ENCODE measurements at regions not wholly inside any gene's neighbourhood (a gene's known extent, or its start where the extent isn't known, plus 50 kb on each side); places are given as distances from the start of the nearest gene placed in this dataset.

- POLR2A ChIA-PET = no interaction called here
- no peaks in the 10 kb centered on the region for H3K27me3 ChIP-seq (ENCODE audit: control insufficient read depth, insufficient read depth, low read length)
- H3K9me3 ChIP-seq (ENCODE audit: control insufficient read depth, insufficient read depth, low read length) = no peaks in the 10 kb centered on the region; the same call in 1 of the 2 replicates
- TF ChIP-seq, protein P1, sequence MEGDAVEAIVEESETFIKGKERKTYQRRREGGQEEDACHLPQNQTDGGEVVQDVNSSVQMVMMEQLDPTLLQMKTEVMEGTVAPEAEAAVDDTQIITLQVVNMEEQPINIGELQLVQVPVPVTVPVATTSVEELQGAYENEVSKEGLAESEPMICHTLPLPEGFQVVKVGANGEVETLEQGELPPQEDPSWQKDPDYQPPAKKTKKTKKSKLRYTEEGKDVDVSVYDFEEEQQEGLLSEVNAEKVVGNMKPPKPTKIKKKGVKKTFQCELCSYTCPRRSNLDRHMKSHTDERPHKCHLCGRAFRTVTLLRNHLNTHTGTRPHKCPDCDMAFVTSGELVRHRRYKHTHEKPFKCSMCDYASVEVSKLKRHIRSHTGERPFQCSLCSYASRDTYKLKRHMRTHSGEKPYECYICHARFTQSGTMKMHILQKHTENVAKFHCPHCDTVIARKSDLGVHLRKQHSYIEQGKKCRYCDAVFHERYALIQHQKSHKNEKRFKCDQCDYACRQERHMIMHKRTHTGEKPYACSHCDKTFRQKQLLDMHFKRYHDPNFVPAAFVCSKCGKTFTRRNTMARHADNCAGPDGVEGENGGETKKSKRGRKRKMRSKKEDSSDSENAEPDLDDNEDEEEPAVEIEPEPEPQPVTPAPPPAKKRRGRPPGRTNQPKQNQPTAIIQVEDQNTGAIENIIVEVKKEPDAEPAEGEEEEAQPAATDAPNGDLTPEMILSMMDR (IDR thresholded peaks at IDR 0.05; ENCODE audit: low read depth, low read length) = no peak
- H3K27ac ChIP-seq (ENCODE audit: low read depth, low read length) = no peak overlapping the region
- no peak for DNase-seq (ENCODE audit: low read depth, low spot score)
- no peak overlapping the region for H3K4me3 ChIP-seq (ENCODE audit: low read depth, low read length)
- CTCF ChIA-PET = no interaction called here
Observed at GRCh38 chr2:153235516-153235915, 243.0 kb downstream of the RPRM start.

DNA sequence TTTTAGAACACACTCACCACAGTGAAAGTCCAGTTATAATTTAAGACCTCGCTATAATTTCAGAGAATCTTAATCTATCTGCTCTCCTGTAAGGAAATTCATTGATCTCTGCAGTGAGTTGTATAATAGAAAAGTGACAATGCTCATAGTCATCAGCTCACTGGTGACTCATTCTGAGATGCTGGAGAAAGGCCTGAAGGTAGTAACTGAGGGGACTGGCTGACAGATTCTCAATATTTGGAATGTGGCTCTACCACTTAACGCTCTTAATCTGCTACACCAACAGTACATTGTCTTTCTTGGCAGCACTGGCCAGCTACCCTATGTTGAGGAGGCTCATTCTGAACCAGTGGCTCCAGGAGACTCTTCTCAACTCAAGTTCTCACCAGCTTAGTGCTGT lies 246.1 kb downstream of the RPRM start:
- ChIA-PET CTCF (no interaction called here), POLR2A (no interaction called here)

GRCh38 chr2:153230977-153231376 lies 247.6 kb downstream of the RPRM start:
- H3K4me3 ChIP-seq (ENCODE audit: low read depth, low read length) = no peak overlapping the region
- ChIA-PET CTCF (no interaction called here), POLR2A (no interaction called here)
- H3K9me3 ChIP-seq (ENCODE audit: control insufficient read depth, insufficient read depth, low read length) = peaks cover 1% of the 10 kb centered on the region; the same call in 1 of the 2 replicates
- H3K27ac ChIP-seq (ENCODE audit: low read depth, low read length) = no peak overlapping the region
- TF ChIP-seq, protein P1 (IDR thresholded peaks at IDR 0.05; ENCODE audit: low read depth, low read length) = no peak
- DNase-seq (ENCODE audit: low read depth, low spot score) = no peak
- no peaks in the 10 kb centered on the region for H3K27me3 ChIP-seq (ENCODE audit: control insufficient read depth, insufficient read depth, low read length)

More for the DNA sequence above, 246.1 kb downstream of the RPRM start:
- Histone ChIP-seq H3K27ac (ENCODE audit: low read depth, low read length) (no peak overlapping the region), H3K9me3 (ENCODE audit: control insufficient read depth, insufficient read depth, low read length) (no peaks in the 10 kb centered on the region), H3K4me3 (ENCODE audit: low read depth, low read length) (no peak overlapping the region), H3K27me3 (ENCODE audit: control insufficient read depth, insufficient read depth, low read length) (no peaks in the 10 kb centered on the region)
- TF ChIP-seq, protein P1 (IDR thresholded peaks at IDR 0.05; ENCODE audit: low read depth, low read length) = no peak
- DNase-seq (ENCODE audit: low read depth, low spot score) = no peak

GRCh38 chr2:153228904-153229303 lies 249.7 kb downstream of the RPRM start:
- TF ChIP-seq, protein P1 (IDR thresholded peaks at IDR 0.05; ENCODE audit: low read depth, low read length) = no peak
- Histone ChIP-seq H3K27me3 (ENCODE audit: control insufficient read depth, insufficient read depth, low read length) (no peaks in the 10 kb centered on the region), H3K4me3 (ENCODE audit: low read depth, low read length) (no peak overlapping the region), H3K27ac (ENCODE audit: low read depth, low read length) (no peak overlapping the region), H3K9me3 (ENCODE audit: control insufficient read depth, insufficient read depth, low read length) (peaks cover 4% of the 10 kb centered on the region; the same call in 1 of the 2 replicates)
- POLR2A ChIA-PET = no interaction called here
- no peak for DNase-seq (ENCODE audit: low read depth, low spot score)
- CTCF ChIA-PET = no interaction called here

- no peaks in the 10 kb centered on the region for H3K27me3 ChIP-seq (ENCODE audit: control insufficient read depth, insufficient read depth, low read length)
- peaks cover 5% of the 10 kb centered on the region for H3K9me3 ChIP-seq (ENCODE audit: control insufficient read depth, insufficient read depth, low read length)
- TF ChIP-seq, protein P1 (IDR thresholded peaks at IDR 0.05; ENCODE audit: low read depth, low read length) = no peak
- ChIA-PET CTCF (no interaction called here), POLR2A (no interaction called here)
- no peak overlapping the region for H3K4me3 ChIP-seq (ENCODE audit: low read depth, low read length)
- no peak for DNase-seq (ENCODE audit: low read depth, low spot score)
- H3K27ac ChIP-seq (ENCODE audit: low read depth, low read length) = no peak overlapping the region
Observed at GRCh38 chr2:153227981-153228380, 250.6 kb downstream of the RPRM start.

Data from AG04450 (cell line).